Fibroblast of skin of back (primary cell): ENCODE measurements at regions not wholly inside any gene's neighbourhood (a gene's known extent, or its start where the extent isn't known, plus 50 kb on each side); places are given as distances from the start of the nearest gene placed in this dataset.
"Not testable (repeated sequence)": the region's sequence is repeated elsewhere in the genome, so short reads cannot be mapped to it uniquely, and the experiment has no call there.

Experiments used
- DNase-seq: peaks from one replicate; pipeline ENCODE4 v3.0.0-alpha.2; 2013

DNA sequence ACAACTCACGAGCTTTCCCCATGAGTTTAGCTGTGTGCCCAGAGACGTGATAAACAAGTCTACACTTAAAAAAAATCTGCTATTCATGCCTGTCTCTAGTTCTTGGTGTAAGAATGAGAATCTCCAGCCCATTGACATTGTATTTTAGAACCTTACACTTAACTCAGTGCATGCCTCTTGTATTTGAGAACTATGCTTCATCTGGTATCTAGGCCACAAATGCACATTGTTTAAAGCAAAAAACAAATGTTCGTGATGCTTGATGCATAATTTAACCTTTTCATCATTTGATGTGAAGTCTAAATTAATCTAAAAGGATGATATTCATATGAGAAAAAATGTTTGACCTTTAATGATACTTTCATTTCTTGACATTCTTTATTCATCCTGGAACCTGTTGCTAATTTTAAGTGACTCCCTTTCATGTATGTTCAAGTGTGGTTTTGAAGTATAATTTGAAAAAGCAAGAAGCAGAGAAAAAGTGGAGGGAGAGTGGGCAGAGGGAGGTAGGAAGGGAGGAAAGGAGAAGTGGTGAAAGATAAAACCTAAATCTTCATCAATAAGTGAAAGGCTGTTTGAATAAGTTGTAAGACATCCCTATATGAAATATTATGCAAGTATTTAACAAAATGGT is 116.9 kb downstream of the PFDN4 start:
- no peak for DNase-seq

DNA sequence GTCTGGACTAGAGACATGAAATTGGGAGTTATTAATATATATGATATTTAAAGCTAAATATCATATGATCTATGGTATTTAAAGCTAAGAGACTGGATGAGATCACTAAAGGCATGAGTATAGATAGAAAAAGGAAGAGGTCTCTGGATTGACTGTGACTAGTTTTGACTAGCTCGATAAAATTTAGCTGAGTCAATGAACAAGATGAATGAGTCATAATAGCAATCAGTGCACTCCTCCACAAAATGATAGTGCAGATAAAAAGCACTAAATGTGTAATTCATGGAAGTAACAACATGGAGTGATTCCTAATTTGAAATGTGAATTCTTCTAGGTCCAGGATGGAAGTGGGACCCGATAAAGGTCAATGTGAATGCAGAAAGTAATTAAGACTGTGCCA is 127.4 kb downstream of the PFDN4 start:
- DNase-seq = peak; percentile 59

DNA sequence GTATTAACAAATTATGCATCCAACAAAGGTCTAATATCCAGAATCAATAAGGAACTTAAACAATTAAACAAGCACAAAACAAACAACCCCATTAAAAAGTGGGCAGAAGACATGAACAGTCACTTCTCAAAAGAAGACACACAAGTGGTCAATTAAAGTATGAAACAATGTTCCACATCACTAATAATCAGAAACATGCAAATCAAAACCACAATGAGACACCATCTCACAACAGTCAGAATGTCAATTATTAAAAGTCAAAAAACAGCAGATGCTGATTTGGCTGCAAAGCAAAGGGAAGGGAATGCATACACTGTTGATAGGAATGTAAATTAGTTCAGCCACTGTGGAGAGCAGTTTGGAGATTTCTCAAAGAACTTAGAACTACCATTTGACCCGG is 129.3 kb downstream of the PFDN4 start:
- DNase-seq = no peak

DNA sequence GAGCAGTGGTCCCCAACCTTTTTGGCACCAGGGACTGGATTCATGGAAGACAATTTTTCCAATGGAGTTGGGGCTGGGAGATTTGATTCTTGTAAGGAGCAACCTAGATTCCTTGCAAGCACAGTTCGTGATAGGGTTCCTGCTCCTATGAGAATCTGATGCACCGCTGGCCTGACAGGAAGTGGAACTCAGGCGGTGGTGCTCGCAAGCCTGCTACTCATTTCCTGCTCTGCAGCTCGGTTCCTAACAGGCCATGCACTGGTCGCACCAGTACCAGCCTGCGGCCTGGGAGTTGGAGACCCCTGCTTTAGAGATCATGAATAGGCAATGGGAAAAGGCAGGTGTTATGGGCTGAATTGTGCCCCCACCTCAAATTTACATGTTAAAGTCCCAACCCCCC is 131.2 kb downstream of the PFDN4 start:
- DNase-seq = no peak

DNA sequence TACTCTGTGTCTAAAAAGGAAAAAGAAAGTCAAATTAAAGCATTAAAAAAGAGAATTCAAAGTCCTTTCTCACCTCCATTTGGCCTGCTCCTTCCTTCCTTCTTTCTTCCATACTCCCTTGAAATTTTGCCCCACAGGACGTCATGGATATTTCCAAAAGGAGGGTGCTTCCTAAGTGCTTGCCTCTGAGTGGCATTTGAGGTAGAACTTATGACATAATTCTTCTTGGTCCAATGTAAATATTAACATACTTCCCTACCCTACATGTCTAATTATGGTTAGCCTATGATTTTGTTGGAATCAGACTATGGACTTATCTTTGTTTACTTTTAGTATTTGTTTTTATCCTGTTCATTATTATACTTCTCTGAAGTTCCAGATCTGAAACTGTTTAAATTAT is 132.3 kb downstream of the PFDN4 start:
- no peak for DNase-seq

DNA sequence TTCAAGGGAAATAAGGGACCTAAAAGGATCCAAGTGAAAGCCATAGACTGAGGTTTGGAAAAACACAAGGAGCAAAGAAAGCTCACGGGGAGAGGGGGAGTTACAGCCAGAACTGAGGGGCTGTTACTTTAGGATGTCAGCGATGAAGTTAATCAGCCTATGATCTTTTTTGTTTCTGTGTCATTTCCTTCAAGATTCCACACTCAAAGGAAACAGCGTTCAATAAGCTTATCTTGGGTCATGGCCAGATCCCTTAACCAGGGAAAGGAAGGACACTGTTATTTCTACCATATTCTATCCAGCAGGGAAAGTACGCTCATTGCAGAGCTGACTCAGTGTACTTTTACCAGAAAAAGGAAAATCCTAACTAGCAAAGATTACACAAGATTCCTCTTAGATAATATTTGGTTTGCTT is 132.8 kb downstream of the PFDN4 start:
- peak; percentile 95 for DNase-seq

DNA sequence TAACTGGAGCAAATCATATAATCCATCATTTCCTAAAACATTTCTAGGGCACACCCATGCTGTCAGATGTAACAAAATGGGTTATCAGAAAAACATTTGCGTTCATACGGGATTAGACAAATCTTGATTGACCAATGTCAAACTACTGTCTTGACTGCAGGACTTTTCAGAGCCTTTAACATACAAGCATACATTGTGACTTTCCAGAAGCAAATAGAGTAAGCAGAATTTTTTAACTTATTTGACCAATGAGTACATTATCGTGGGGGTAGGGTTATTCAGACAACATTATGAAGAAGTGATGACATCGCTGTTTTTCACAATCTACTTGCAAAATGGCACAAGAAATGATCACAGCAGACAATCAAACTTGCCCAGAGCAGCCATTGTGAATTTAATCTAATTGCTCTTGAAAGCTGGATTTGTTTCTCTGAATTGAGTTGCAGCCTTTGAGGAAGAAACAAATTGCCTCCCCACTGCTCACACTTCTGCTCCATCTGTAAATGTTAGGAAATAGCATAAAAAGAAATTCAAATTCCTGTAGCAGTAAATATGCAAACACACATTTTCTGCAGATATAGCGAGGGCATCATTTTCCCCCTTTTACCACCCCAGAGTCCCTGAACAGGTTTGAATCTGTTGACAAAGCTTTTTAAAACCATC is 133.0 kb upstream of the DOK5 start:
- no peak for DNase-seq

DNA sequence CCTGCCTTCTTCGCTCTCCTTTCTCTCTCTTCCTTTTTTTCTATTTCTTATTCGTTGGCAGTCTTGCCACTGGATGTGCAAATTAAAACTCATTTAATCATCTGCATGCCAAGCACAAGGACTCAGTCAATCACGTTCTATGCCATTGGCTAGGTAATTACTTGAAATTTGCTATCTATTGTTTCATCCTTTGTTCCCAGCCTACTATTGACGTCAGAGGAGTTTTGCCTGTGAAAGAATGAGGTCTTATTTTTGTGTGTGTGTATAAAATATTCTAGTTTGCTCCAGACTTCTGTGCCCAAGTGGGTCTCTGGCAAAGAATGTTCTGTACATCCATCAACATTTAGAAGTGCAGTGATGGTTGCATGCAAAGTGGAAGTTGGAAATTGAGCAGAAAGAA is 132.3 kb upstream of the DOK5 start:
- DNase-seq = no peak

DNA sequence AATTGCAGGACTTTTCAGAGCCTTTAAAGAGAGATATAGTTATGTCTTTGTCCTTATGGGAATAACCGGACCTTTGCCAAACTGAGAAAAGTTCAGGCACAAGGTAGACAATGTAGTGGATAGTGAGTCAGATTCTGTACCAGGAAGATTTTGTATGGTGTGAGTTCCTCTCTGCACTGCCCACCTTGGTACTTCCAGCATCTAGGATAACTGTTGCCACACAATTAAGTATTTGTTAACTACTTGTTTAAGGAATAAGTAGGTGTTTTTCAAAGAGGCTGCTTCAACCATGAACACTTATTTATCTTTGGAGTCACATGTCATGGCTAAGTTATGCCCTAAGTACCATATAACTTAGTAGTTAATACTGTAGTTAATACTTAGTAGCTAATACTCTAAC is 131.8 kb upstream of the DOK5 start:
- DNase-seq = no peak

DNA sequence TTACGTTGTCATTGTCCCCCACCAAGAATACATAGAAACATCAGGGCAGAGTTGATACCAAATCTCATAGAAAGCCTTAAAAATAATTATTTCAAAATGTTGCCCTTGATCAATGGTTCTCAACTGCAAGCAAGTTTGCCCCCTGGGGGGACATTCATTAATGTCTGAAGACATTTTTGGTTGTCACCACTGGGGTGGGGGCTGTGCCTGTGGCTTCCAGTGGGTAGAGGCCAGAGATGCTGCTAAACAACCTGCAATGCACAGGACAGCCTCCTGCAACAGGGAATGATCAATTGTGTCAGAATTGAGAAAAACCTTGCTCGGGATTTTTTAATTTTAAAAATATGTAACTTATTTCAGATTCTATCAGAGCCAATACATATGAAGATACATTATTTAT is 130.6 kb upstream of the DOK5 start:
- DNase-seq = no peak

DNA sequence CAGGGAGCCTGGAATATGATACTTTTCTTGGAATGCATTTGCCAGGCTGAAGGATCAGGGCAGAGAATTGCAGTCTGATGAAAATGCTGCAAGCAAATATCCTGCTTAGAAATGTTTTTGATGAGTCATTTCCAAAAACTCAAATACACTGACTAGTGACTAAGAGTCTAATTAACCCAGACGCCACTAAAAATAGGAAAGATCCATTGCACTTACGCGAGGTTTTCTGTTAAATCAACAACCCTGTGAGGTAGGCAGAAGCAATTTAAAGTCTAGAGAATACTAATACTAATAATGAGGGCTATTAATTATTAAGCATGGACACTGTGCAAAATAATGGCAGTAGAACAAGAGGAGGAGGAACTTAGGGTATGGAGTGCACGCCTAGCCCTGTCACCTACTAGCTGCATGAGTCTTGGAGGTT is 130.1 kb upstream of the DOK5 start:
- peak; percentile 93 for DNase-seq

DNA sequence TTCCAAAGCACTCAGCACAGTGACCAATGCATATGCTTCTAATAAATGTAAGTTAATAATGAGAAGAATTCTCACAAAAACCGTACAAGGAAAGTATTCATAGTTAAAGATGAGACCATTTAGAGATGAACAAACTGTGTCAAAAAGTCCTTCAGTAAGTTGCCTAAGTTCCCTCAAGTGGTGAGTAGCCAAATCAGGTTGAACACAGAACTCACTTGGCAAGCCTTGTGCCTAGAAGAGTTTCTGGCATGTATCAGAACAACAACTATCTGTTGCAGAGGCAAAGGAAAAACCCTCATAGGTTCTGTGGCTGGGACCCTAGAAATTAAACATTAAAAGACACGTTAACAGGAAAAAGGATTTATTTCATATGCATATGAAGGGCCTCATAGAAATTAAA is 129.6 kb upstream of the DOK5 start:
- no peak for DNase-seq

DNA sequence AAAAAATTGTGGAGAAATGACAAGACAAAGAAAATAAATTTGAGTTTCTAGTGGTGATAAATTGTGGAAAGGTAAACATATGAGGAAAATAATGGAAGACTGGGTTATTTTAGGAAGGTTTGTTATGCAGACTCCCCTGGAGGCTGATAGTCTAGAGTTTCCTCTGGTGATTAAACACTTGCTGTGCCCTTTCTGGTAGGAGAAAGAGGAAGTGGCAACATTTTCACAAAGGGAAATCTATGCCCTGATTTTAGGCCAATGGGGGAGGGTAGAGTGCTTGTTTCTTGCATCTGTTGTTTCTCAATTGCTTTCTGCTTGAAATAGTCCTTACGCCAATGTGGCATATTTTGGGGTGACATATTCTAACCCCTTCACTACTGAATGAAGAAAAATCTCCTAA is 129.1 kb upstream of the DOK5 start:
- no peak for DNase-seq

DNA sequence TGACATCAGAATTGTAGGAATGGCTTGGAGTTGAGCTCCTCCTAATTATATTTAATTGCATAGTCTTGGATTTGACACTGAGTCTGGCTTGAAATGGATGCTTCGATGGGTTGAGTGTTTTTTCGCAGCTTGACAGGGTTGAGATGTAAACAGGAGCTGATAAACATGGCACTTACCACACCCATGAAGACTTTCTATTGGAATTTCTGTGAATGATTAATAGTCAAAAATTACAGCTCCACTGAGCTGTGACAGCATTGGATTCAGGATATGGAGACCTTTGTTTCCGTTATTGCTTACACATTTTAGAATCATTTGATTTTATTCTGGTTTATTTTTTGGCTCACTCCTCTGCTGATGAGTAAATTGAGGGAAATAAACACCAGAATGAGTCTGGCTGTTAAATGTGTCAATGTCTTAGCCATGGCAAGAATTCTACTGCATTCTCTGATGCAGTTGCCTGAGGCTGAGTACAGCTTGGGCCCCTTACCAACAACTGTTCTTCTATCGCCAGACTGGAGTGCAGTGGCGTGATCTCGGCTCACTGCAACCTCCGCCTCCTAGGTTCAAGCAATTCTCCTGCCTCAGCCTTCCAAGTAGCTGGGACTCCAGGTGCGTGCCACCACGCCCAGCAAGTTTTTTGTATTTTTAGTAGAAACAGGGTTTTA is 128.1 kb upstream of the DOK5 start:
- DNase-seq = no peak

DNA sequence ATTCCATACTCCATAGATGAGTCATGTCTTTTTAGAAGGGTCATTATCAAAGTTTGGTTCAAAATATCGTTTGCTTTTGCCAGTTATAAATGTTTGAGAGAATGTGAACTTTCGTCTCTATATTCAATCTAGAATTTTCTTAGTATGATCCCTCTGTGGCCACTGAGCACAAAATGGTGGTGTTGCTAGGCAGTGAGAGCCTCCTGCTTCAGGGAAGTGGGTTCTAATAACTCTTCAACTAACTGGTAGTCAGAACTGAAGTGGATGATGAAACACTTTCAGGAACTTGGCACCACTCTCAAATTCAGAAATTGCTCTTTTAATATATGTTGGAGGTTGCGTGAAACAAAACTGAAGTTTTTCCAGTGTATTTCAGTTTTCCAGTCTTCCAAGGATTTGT is 125.0 kb upstream of the DOK5 start:
- peak; percentile 54 for DNase-seq

DNA sequence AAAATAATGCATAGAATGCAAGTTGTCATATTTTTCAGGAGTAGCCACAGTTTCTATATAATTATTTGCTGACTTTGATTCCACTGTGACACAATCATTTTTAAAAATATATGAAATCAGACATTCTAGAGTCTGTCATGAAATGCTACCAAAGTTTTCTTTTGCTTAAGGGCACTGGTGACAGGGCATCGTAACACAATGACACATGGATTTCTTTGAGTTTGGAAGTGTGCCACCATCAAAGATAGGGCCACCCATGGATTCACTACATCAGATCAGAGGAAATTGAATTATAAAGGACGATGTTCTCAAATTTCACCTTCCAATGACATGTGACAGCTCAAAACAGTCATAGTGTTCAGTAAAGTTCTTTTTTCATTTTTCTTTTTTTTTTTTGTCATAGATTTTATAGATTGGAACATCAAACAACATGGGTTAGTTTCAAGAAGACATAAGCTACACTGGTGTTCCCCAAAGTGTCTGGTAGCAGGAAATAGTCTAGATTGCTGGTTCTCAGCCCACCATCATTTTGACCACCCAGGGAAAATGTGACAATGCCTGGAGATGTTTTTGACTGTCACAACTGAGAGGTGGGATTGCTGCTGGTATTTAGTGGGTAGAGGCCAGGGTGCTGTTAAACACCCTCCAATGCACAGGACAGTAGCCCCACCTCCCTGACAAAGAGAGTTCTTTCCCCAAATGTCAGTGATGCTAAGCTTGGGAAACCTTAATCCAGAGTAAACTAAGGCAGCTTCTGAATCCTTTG is 123.8 kb upstream of the DOK5 start:
- DNase-seq = no peak

DNA sequence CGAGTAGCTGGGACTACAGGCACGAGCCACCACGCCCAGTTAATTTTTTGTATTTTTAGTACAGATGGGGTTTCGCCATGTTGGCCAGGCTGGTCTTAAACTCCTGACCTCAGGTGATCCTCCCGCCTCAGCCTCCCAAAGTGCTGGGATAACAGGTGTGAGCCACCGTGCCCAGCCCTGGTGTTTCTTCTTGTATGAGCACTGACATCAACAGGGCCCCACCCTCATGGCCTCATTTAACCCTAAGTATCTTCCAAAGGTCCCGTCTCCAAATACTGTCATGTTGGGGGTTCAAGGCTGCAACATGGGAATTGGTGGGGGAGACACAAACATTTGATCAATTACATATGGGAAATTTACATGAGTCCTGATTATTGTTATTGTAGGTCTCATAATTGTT is 122.9 kb upstream of the DOK5 start:
- DNase-seq = not testable (repeated sequence)

DNA sequence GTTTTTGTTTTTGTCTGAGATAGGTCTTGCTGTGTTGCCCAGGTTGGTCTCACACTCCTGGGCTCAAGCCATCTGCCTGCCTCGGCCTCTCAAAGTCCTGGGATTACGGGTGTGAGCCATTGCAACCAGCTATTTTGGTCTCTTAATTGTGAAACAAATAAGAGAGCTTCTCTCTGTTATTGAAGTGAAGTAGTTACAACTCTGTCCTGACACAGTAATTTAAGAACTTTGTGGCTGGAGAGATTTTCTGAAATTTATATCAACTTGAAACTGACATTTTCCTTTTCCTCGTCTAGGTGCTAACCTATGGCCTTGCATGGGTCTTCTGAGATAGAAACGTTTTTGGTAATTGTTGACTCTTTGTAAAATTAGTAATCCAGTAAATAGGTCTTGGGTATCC is 122.1 kb upstream of the DOK5 start:
- DNase-seq = no peak

DNA sequence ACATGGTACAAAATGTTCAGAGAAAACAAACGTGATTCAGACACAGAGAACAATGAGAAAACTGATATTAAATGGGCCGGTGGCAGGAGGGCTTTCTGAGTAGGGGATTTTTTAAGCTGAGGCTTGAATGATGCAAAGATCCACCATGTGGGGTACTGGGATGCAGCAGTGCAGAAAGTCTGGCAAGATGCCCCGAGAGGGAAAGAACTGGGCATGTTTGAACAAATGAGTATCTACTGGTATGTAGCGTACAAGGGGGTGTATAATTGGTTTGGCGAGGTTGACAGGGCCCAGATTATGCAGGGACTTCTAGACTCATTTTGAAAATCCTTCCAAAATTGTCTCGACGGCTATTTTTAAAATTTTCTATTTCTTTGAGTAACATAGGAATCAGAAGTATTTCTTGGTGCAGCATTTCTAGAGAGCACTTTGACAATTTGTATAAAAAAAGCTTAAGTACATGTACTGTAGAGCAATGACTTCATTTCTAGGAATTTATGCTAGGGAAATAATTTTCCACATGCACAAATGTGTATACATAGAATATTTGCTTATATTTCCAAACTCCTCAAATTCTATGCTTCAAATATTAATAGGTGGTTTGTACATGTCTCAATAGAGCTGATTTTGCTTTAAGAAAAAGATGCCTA is 119.6 kb upstream of the DOK5 start:
- DNase-seq = peak; percentile 29

DNA sequence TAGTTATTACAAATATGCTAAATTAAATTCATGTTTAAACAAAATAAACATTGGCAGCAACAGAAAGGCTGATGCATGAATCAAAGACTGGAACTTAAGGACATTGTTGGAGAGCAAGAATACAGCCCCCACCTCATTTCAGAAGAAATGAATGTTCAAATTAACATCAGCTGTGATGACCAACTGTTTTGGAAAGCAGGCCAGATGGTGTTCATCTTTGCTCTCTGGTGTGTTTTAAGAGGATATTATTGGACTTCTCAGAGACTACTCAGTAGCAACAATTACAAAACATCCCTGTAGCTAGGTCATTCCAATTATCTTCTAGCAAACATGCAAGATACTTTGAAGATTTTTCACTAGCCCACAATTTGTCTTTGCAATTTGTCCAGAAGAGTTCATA is 118.6 kb upstream of the DOK5 start:
- peak; percentile 28 for DNase-seq

DNA sequence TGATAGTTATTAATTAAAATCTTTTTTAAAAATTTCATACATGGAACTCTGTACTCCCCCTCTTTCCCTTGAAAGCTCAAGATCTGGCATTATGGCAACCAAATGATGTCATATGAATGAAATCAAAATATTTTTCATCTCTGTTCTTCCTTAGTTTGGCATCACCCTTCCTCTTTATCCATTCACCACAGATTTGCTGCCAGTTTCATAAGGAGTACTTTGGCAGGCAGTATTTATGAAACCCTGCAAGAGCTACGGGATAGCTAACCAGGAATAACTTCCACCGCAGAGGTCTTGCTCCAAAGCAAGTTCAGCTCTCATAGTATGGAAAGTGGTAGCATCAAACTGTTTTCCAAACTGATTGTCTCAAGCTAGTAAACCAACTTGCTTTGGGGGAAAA is 113.9 kb upstream of the DOK5 start:
- DNase-seq = no peak

DNA sequence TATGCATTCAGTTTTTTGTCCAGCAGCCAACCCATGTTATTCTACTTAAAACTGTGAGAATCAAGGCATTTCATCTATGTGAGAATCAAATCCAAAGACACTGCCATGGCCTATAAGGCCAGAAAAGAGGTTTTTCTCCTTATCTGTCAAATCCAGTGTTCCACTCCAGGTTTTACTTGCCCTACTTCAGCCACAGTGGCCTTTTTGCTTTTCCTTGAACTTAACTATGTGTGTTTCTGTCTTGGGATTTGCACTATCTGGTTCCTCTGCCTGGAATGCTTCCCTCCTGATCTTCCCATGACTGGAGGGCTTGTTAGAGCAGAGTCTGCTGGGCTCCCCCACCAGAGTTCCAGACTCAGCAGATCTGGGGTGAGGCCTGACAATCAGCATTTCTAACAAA is 113.1 kb upstream of the DOK5 start:
- DNase-seq = peak; percentile 7

DNA sequence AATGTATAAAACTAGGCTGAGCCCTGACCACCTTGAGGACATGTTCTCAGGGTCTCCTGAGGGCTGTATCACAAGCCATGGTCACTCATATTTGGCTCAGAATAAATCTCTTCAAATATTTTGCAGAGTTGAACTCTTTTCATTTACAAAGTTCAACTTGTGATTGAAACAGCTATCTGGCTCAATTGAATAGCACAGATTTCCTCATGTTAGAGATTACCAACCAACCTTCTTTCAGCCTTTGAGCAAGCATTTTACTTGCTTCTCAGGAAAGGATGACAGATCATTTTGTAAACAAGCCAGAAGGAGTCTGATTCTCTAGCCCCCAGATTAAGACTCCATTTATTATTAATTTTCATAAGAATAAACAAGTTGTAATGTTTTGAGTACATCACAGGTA is 111.0 kb upstream of the DOK5 start:
- DNase-seq = no peak
